ENCODE measurements at regions not wholly inside any gene's neighbourhood (a gene's known extent, or its start where the extent isn't known, plus 50 kb on each side); places are given as distances from the start of the nearest gene placed in this dataset.

GRCh38 chr12:59867689-59868088 lies 271.9 kb downstream of the SLC16A7 start:
- no peaks in the 10 kb centered on the region for H3K4me1 Mint-ChIP-seq
- no peak overlapping the region for H3K4me3 Mint-ChIP-seq
- no peak for DNase-seq (ENCODE audit: low read depth, low spot score)
- H3K9me3 Mint-ChIP-seq, result no peaks in the 10 kb centered on the region
- TF ChIP-seq CTCF (conservative IDR thresholded peaks at IDR 0.05), result no peak
- no peak overlapping the region for H3K27ac Mint-ChIP-seq (ENCODE audit: unreplicated experiment)
- H3K36me3 Mint-ChIP-seq (ENCODE audit: low read depth), result no peaks in the 10 kb centered on the region
- no peaks in the 10 kb centered on the region for H3K27me3 Mint-ChIP-seq (ENCODE audit: low read depth)

- no peaks in the 10 kb centered on the region for H3K4me1 Mint-ChIP-seq
- DNase-seq (ENCODE audit: low read depth, low spot score), result no peak
- H3K27ac Mint-ChIP-seq (ENCODE audit: unreplicated experiment), result no peak overlapping the region
- H3K9me3 Mint-ChIP-seq, result peaks cover 2% of the 10 kb centered on the region
- H3K4me3 Mint-ChIP-seq, result no peak overlapping the region
- H3K36me3 Mint-ChIP-seq (ENCODE audit: low read depth), result no peaks in the 10 kb centered on the region
- H3K27me3 Mint-ChIP-seq (ENCODE audit: low read depth), result no peaks in the 10 kb centered on the region
- TF ChIP-seq CTCF (conservative IDR thresholded peaks at IDR 0.05), result no peak
Measured at GRCh38 chr12:59871779-59872178, 275.9 kb downstream of the SLC16A7 start.

GRCh38 chr12:59873136-59873535 lies 277.3 kb downstream of the SLC16A7 start:
- H3K36me3 Mint-ChIP-seq (ENCODE audit: low read depth), result no peaks in the 10 kb centered on the region
- H3K9me3 Mint-ChIP-seq, result peaks cover 2% of the 10 kb centered on the region
- DNase-seq (ENCODE audit: low read depth, low spot score), result no peak
- H3K27ac Mint-ChIP-seq (ENCODE audit: unreplicated experiment), result no peak overlapping the region
- no peaks in the 10 kb centered on the region for H3K27me3 Mint-ChIP-seq (ENCODE audit: low read depth)
- TF ChIP-seq CTCF (conservative IDR thresholded peaks at IDR 0.05), result no peak
- H3K4me3 Mint-ChIP-seq, result no peak overlapping the region
- no peaks in the 10 kb centered on the region for H3K4me1 Mint-ChIP-seq

- Mint-ChIP-seq H3K27me3 (ENCODE audit: low read depth) (no peaks in the 10 kb centered on the region), H3K36me3 (ENCODE audit: low read depth) (no peaks in the 10 kb centered on the region), H3K9me3 (peaks cover 2% of the 10 kb centered on the region), H3K4me3 (no peak overlapping the region), H3K4me1 (no peaks in the 10 kb centered on the region), H3K27ac (ENCODE audit: unreplicated experiment) (no peak overlapping the region)
- TF ChIP-seq CTCF (conservative IDR thresholded peaks at IDR 0.05), result no peak
- DNase-seq (ENCODE audit: low read depth, low spot score), result no peak
Measured at GRCh38 chr12:59874781-59875180, 279.0 kb downstream of the SLC16A7 start.

GRCh38 chr12:59886131-59886733 lies 290.4 kb downstream of the SLC16A7 start:
- H3K9me3 Mint-ChIP-seq, result no peaks in the 10 kb centered on the region
- TF ChIP-seq CTCF (conservative IDR thresholded peaks at IDR 0.05), result no peak
- no peaks in the 10 kb centered on the region for H3K27me3 Mint-ChIP-seq (ENCODE audit: low read depth)
- H3K4me1 Mint-ChIP-seq, result no peaks in the 10 kb centered on the region
- no peaks in the 10 kb centered on the region for H3K36me3 Mint-ChIP-seq (ENCODE audit: low read depth)
- DNase-seq (ENCODE audit: low read depth, low spot score), result no peak
- no peak overlapping the region for H3K27ac Mint-ChIP-seq (ENCODE audit: unreplicated experiment)
- no peak overlapping the region for H3K4me3 Mint-ChIP-seq
